Activated T-cell treated with anti-CD3 and anti-CD28 coated beads, Interleukin-2, amount 50 U/mL, for 4 hours (primary cell): ENCODE measurements at regions not wholly inside any gene's neighbourhood (a gene's known extent, or its start where the extent isn't known, plus 50 kb on each side); places are given as distances from the start of the nearest gene placed in this dataset.

Experiments used
- ATAC-seq, 2 donors: fragments of 200-7000 bp; cut with Tn5 transposase; one replicate each; pipeline ENCODE4 v1.10.0; 2021
- DNase-seq: peaks from one replicate; pipeline ENCODE4 v3.0.0-alpha.2; 2020
- H3K27me3 Mint-ChIP-seq: one replicate; pipeline ENCODE4 v1.8.0; 2021; ENCODE audit warnings: low read depth, mixed read lengths
- H3K36me3 Mint-ChIP-seq: one replicate; pipeline ENCODE4 v1.8.0; 2022; ENCODE audit warnings: mixed read lengths; ENCODE audit not compliant: insufficient read depth
- H3K4me1 Mint-ChIP-seq: one replicate; pipeline ENCODE4 v1.8.0; 2021; ENCODE audit warnings: low read depth, mixed read lengths
- H3K4me3 Mint-ChIP-seq: one replicate; pipeline ENCODE4 v1.8.0; 2021; ENCODE audit warnings: mild to moderate bottlenecking, moderate library complexity, mixed read lengths
- H3K9me3 Mint-ChIP-seq: one replicate; pipeline ENCODE4 v1.8.0; 2021; ENCODE audit warnings: mixed read lengths

GRCh38 chr3:492586-493316, 296.2 kb downstream of the CHL1 start:
- Mint-ChIP-seq H3K36me3 (no peaks in the 10 kb centered on the region), H3K4me3 (no peak overlapping the region), H3K9me3 (peaks cover 7% of the 10 kb centered on the region), H3K27me3 (no peaks in the 10 kb centered on the region), H3K4me1 (no peaks in the 10 kb centered on the region)
- ATAC-seq (no peak), DNase-seq (no peak)

GRCh38 chr3:494190-494589, 297.6 kb downstream of the CHL1 start:
- Mint-ChIP-seq H3K4me3 (no peak overlapping the region), H3K36me3 (no peaks in the 10 kb centered on the region), H3K27me3 (peaks cover 2% of the 10 kb centered on the region), H3K4me1 (no peaks in the 10 kb centered on the region), H3K9me3 (peaks cover 3% of the 10 kb centered on the region)
- DNase-seq (no peak), ATAC-seq (no peak)

DNA sequence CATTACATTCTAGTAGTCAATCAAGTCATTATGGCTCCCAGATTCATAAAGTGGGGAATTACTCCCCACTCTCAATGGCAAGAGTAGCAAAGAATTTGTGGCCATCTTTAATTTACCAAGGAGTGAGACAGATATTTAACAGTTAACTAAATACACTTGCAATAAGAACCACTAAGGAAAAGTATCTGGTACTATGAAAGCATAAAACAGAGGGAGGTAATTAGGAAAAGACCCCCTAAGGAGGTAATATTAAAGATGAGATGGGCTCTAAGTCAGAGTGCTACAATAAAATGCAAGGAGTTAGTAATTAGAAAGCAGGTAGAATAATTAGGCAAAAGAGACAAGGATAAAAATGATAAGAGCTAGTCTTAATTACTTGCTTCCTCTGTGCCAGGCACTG, 301.9 kb downstream of the CHL1 start:
- H3K9me3 Mint-ChIP-seq = peaks cover 3% of the 10 kb centered on the region
- H3K4me1 Mint-ChIP-seq = no peaks in the 10 kb centered on the region

DNA sequence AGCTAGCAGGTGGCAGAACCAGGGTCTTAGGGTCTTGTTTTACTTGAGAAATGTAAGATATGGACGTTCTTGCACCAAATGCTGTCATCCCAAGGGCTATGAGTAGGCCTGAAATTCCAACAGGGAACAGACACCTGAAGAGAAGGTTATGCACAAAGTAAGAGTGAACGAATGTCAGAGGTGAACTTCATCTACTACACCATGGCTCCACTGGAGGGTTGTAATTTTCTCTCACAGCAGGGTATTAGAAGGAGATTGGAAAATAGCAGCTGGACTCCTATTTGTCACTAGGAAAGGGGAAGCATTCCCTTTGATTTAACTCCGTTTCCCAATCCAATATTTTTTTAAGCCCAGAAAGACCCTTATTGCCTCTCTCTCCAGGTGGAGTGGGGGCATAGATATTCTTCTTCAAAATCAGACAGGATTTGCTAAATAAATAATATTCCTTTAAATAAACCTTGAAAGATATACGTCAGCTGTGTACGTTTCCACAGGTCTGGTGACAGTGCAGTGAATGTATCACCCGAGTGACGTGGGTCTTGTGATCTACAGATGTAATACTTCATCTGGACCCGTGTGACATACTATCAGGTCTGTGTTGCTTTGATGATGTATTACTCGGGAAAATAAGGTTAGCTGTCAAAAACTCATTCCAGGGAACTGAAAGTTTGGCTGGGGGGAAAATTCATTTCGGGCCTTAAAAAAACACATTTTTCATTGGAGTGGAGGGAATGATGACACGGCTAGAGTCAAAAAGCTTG, 302.6 kb downstream of the CHL1 start:
- Mint-ChIP-seq H3K4me1 (no peaks in the 10 kb centered on the region), H3K9me3 (peaks cover 1% of the 10 kb centered on the region), H3K4me3 (no peak overlapping the region), H3K36me3 (no peaks in the 10 kb centered on the region), H3K27me3 (peaks cover 2% of the 10 kb centered on the region)
- DNase-seq = no peak
- ATAC-seq = no peak

More for the DNA sequence above, 301.9 kb downstream of the CHL1 start:
- Mint-ChIP-seq H3K4me3 (no peak overlapping the region), H3K36me3 (no peaks in the 10 kb centered on the region), H3K27me3 (peaks cover 2% of the 10 kb centered on the region)
- DNase-seq = no peak
- no peak for ATAC-seq

- Mint-ChIP-seq H3K4me1 (no peaks in the 10 kb centered on the region), H3K9me3 (peaks cover 2% of the 10 kb centered on the region), H3K4me3 (no peak overlapping the region), H3K36me3 (no peaks in the 10 kb centered on the region), H3K27me3 (peaks cover 2% of the 10 kb centered on the region)
- DNase-seq (no peak), ATAC-seq (no peak)
These were observed 305.9 kb downstream of the CHL1 start for GRCh38 chr3:502486-502885.

GRCh38 chr3:513301-513700, 316.7 kb downstream of the CHL1 start:
- Mint-ChIP-seq H3K4me1 (no peaks in the 10 kb centered on the region), H3K36me3 (no peaks in the 10 kb centered on the region), H3K27me3 (no peaks in the 10 kb centered on the region), H3K9me3 (peaks cover 10% of the 10 kb centered on the region), H3K4me3 (no peak overlapping the region)
- ATAC-seq (no peak), DNase-seq (no peak)

DNA sequence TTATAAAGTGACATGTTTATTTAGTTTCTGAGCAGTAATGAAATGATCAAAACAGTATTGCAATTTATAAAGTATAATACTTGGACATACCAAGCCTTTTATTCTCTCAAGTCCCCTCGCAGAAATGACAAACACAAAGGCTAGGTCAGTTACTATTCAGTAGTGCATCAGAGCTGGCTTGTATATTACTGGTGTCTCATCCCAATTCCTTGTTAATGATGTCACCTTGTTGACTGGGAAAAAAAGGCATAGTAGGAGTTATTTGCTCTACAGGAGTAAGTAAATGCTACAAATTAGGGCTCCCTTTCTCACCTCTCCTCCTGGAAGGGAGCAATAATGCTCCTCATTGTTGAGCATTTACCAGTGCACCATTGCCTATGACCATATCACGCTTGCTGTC, 317.6 kb downstream of the CHL1 start:
- no peak for DNase-seq
- Mint-ChIP-seq H3K4me1 (no peaks in the 10 kb centered on the region), H3K36me3 (no peaks in the 10 kb centered on the region), H3K27me3 (no peaks in the 10 kb centered on the region), H3K9me3 (peaks cover under 1% of the 10 kb centered on the region), H3K4me3 (no peak overlapping the region)
- ATAC-seq = no peak

DNA sequence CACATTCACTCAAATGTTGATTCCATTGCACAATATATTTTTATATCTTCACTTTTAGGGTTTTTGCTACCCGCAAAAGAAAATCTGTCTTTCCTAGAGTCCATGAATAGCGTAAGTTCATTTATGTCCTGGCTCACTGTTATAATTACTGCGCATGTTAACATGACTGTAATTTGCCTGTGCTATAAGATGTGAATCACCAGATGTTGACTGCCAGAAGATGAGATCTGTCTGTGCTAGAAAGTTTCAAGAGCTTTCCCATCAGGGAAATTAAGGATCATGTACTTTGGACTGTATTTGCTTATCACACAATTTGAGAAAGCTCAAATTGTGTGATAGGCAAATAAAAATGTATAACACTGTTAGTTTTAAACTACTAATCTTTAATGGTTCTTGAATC, 322.5 kb downstream of the CHL1 start:
- Mint-ChIP-seq H3K36me3 (no peaks in the 10 kb centered on the region), H3K27me3 (no peaks in the 10 kb centered on the region), H3K9me3 (peaks cover 2% of the 10 kb centered on the region), H3K4me1 (no peaks in the 10 kb centered on the region), H3K4me3 (no peak overlapping the region)
- DNase-seq = no peak
- ATAC-seq = no peak

- no peak overlapping the region for H3K4me3 Mint-ChIP-seq
- H3K4me1 Mint-ChIP-seq = no peaks in the 10 kb centered on the region
- no peaks in the 10 kb centered on the region for H3K27me3 Mint-ChIP-seq
- H3K36me3 Mint-ChIP-seq = no peaks in the 10 kb centered on the region
- H3K9me3 Mint-ChIP-seq = peaks cover 2% of the 10 kb centered on the region
- ATAC-seq = no peak
- no peak for DNase-seq
These were observed 326.3 kb downstream of the CHL1 start for GRCh38 chr3:522888-523287.

- H3K4me3 Mint-ChIP-seq = no peak overlapping the region
- no peak for DNase-seq
- no peaks in the 10 kb centered on the region for H3K4me1 Mint-ChIP-seq
- H3K27me3 Mint-ChIP-seq = no peaks in the 10 kb centered on the region
- no peak for ATAC-seq
- H3K36me3 Mint-ChIP-seq = no peaks in the 10 kb centered on the region
- peaks cover 6% of the 10 kb centered on the region for H3K9me3 Mint-ChIP-seq
These were observed 328.9 kb downstream of the CHL1 start for GRCh38 chr3:525415-525814.

DNA sequence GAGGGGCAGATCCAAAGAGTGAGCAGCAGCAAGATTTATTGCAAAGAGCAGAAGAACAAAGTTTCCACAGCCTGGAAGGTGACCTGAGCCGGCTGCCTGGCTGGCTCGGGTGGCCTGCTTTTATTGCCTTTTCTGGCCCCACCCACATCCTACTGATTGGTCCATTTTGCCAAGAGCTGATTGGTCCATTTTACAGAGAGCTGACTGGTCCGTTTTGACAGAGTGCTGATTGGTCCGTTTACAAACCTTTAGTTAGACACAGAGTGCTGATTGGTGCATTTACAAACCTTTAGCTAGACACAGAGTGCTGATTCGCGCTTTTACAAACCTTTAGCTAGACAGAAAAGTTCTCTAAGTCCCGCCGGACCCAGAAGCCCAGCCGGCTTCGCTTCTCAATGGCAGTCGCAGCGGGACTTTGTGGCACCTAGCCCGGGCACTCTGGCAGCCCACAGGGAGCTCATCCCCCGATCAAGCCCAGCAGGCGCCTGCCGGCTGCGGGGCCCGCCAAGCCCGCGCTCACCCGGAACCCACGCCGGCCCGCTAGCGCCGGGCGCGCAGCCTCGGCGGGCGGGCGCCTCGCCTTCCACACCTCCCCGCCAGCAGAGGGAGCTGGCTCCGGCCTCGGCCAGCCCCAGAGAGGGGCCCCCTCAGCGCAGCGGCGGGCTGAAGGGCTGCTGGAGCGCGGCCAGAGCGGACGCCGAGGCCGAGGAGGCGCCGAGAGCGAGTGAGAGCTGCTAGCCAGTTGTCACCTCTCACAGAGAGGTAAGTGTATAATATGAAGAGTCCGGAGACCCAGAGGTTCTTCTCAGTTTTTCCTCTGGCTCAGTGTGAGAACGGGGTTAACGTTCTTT, 339.2 kb downstream of the CHL1 start:
- H3K36me3 Mint-ChIP-seq = no peaks in the 10 kb centered on the region
- no peaks in the 10 kb centered on the region for H3K4me1 Mint-ChIP-seq
- peaks cover 12% of the 10 kb centered on the region for H3K9me3 Mint-ChIP-seq
- no peak for DNase-seq
- no peak overlapping the region for H3K4me3 Mint-ChIP-seq
- no peak for ATAC-seq
- no peaks in the 10 kb centered on the region for H3K27me3 Mint-ChIP-seq

DNA sequence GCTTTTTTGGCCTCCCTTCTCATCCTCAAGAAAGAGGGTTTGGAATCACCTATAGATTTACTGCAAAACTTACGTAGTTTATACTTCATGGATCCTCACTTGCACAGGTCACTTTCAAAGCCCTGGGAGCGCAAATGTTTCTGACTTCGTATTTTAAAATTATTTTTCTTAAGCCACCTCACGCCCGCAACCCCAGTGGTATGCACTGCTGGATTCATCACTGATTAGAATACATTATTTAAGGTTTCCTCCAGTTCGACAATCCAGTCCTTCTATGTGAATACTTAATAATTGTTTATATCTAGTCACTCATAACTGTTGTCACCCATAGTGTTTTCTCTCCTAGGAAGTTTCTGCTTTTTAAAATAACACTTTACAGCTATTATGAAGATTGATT, 339.9 kb downstream of the CHL1 start:
- no peak for DNase-seq
- H3K36me3 Mint-ChIP-seq = no peaks in the 10 kb centered on the region
- no peak for ATAC-seq
- H3K27me3 Mint-ChIP-seq = no peaks in the 10 kb centered on the region
- no peak overlapping the region for H3K4me3 Mint-ChIP-seq
- H3K9me3 Mint-ChIP-seq = peaks cover 15% of the 10 kb centered on the region
- no peaks in the 10 kb centered on the region for H3K4me1 Mint-ChIP-seq

- DNase-seq (no peak), ATAC-seq (no peak)
- Mint-ChIP-seq H3K27me3 (no peaks in the 10 kb centered on the region), H3K4me3 (no peak overlapping the region), H3K4me1 (no peaks in the 10 kb centered on the region), H3K9me3 (peaks cover 11% of the 10 kb centered on the region), H3K36me3 (no peaks in the 10 kb centered on the region)
These were observed 344.7 kb downstream of the CHL1 start for GRCh38 chr3:541062-541801.

DNA sequence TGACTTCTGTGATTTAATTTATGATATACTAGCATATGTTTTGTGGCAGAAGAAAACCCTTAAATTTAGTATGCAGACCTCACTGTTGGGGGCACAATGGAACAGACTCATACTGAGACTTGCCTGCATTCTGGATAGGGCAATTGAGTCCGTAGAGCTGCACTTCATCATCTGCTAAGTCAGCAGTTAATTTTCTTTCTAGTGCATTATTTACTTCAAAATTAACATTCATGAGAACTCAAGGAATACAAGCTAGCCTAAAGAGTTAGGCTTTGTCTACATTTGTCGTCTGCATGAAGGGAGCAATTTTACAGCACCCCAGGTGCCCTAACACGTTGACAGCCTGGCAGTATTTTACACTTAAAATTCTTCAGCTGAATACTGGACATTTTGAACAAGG, 345.5 kb downstream of the CHL1 start:
- ATAC-seq (no peak), DNase-seq (no peak)
- Mint-ChIP-seq H3K4me1 (no peaks in the 10 kb centered on the region), H3K4me3 (no peak overlapping the region), H3K27me3 (no peaks in the 10 kb centered on the region), H3K9me3 (peaks cover 11% of the 10 kb centered on the region), H3K36me3 (no peaks in the 10 kb centered on the region)
